HG02870 (cell line): ENCODE measurements at regions not wholly inside any gene's neighbourhood (a gene's known extent, or its start where the extent isn't known, plus 50 kb on each side); places are given as distances from the start of the nearest gene placed in this dataset.

Experiments used
- ATAC-seq: cut with Tn5 transposase; IDR thresholded peaks from one replicate; pipeline ENCODE4 v1.9.1; 2021; ENCODE audit warnings: mild to moderate bottlenecking, moderate library complexity; ENCODE audit not compliant: unreplicated experiment

DNA sequence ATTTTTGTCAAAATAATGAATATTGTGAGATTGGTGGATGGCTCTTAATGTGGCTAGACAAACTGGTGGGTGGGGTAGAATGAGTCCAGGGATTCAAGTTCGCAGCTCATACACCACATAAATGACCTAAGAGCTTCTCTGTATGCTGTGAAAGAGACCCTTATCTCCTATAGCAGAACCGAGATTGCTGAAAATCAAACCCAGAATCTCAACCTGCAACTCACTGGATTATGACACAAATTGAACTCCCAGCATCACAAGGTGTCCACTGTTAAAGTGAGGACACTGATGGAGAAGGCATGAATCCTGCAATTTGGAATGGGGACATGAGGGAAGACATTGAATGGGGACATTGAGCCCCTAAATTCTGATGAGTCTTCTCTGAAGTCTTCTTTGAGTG is 51.3 kb upstream of the CNKSR3 start:
- no peak for ATAC-seq

GRCh38 chr6:154565331-154565730 is 54.8 kb upstream of the CNKSR3 start:
- no peak for ATAC-seq

DNA sequence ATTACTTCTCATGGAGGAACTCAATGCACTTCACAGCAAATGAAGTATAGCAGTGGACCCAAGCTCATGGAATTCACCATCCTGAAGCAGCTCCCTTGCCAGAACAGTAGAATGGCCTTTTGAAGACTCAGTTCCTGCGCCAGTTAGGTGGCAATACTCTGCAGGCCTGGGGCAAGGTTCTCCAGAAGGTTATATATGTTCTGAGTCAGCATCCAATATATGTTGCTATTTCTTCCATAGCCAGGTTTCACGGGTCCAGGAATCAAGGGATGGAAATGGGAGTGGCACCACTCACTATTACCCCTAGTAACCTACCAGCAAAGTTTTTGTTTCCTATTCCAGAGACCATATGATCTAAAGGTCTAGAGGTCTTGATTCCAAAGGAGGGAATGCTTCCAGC is 56.4 kb upstream of the CNKSR3 start:
- no peak for ATAC-seq

- no peak for ATAC-seq
These were observed 57.3 kb upstream of the CNKSR3 start for GRCh38 chr6:154567695-154568220.

DNA sequence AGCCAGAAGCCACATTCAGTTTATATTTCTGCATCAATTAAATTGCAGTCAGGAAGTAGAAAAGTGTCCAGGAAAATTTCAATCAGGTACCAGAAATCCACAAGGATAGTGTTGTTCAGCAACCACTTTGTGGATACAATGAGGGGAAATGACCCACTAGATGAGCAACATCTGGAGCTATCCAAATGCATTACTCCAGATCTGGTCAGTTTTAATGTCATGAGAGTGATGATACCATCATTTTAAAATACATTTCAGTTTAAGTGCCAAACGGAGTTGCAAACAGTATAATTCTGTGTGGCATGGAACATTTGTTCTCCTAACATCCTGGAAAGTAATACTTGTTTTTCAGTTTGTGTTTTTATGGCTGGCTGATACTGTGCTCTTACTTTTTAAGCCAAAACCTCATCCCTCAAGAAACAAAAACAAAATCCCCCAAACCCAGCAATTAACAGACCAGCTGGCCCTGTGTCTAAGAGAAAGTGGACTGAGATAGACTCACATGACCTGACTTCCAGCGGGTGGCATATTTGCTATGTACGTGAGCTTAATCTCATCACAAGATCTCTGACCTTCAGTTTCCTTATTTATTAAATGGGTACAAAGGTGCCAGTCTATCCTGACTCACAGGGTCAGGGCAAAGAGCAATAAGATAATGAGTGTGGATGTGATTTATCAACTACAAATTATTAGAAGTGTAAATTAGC is 58.8 kb upstream of the CNKSR3 start:
- ATAC-seq: no peak

- no peak for ATAC-seq
These were observed 60.0 kb upstream of the CNKSR3 start for GRCh38 chr6:154570505-154570904.

DNA sequence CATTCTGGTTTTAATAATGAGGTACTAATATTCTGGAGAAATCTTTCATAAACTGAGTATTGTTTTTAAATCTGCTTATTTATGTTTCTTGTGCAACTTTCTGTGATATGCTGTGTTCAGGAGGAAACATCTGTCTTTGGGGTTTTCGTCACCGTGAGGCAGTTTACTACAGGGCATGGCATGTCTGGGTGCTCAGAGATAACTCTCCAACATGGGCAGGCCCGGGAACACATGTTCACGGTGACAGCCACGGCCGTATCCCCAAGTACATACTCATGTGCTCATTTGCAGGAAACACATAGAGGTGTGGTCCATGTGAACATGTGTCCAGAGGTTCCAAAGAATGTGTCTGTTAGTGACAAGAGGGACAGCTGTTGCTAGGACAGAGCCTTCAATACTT is 62.1 kb upstream of the CNKSR3 start:
- no peak for ATAC-seq

DNA sequence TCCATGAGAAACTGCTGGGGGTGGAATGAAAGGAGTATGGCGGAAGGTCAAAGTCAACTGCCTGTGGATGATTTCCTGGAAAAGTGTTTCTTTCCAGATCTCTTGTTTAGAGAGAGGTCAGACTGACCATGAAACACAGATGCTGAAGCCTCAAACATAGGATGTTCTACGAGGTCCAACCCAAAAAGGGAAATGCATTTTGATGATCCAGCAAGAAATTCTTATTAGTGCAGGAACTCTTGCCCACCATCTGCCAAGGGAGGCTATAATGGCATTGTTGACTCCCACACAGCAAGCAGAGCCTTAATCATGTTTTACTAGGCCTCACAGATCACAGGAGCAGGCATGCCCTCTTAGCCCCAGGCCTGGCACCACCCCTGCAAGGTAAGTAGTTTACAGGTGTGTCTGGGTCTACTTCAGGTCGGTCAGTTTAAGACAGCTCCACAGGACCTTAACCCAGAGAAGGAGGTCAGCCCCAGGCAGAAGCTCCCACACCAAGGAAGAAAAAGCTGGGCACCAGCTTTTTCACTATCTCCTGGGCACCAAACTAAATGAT is 67.6 kb upstream of the CNKSR3 start:
- ATAC-seq: no peak

DNA sequence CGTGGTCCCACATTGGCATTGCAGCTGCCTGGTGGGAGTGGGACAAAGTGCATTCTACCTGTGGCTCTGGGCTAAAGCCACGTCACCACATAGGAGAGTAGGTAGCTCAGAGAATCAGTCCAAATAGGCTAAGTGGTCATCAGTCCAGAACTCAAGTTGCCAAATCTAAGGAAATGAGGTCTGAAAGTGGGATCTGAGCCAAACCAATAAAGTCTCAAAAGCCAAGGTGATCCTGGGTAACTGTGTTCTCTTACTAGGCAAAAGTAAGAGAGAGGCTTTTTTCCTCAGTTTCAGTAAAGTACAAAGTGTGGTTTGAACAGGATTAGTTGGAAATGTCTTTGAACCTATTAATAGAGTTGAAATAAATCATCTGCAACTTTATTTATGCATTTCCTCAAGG is 68.6 kb upstream of the CNKSR3 start:
- ATAC-seq: no peak

DNA sequence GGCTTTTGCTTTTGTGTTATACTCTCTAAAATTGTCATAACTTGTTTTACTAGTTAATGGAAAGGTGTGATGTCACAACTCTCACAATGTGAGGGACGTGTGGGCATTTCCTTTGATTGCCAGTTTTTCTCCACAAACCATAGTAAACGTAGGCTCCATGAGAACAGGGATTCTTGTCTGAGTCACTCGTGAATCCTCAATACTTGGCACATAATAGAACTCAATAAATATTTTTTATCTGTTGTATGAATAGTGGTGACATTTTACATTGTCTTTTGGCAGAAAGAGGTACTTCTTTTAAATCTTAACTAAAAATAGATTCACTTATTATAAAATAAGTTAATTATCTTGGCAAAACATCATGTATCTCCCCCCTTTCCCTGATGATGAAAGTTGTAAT is 69.0 kb upstream of the CNKSR3 start:
- no peak for ATAC-seq

- no peak for ATAC-seq
These were observed 70.1 kb upstream of the CNKSR3 start for GRCh38 chr6:154580397-154581135.

DNA sequence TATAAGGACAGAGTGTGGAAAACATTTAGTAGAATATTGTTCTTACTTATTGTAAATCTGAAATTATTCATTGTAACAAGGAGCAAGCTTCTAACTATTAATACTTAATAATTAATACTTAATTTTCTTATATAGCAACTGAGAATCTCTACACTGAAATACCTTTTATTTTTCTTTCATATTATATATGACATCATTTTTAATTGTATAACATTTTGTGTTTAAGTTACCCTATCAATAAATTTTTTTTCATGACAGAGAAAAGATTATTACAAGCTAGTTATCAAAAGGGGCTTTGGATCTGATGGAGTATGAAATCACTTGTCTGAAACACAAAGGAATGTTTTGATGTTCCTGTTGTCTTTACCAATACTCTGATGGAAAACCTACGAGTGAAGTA is 72.2 kb upstream of the CNKSR3 start:
- ATAC-seq: no peak

- no peak for ATAC-seq
These were observed 73.2 kb upstream of the CNKSR3 start for GRCh38 chr6:154583546-154584188.

- ATAC-seq: no peak
These were observed 80.3 kb upstream of the CNKSR3 start for GRCh38 chr6:154590756-154591155.

GRCh38 chr6:154591234-154591633 is 80.7 kb upstream of the CNKSR3 start:
- no peak for ATAC-seq

DNA sequence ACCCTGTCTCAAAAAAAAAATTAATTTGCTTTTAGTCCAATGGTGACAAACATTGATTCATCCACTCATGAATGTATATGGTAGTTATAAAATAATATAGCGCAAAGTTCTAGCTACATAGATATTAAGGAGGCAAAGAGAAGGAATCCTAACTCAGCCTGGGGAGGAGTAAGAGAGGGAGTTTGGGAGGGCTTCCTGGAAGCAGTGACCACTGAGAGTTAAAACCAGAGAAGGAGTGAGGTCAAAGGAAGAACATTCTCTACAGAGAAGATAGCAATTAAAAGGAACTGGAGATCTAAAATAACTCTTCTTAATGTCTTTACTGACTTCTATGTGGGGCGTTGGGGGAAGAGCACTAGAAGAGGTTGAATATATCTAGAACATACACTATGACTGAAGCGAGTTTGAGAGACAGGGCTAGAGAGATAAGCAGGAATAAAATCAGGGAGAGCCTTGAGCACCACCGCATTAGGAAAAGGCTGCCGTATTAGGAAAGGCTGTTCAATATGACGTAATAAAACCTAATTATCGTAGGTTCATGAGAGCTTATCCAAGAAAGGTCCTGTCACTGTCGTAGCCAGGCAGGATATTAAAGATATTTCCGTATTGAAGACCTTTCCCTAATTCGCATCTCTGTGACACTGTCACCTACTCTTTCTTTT is 81.8 kb upstream of the CNKSR3 start:
- no peak for ATAC-seq

DNA sequence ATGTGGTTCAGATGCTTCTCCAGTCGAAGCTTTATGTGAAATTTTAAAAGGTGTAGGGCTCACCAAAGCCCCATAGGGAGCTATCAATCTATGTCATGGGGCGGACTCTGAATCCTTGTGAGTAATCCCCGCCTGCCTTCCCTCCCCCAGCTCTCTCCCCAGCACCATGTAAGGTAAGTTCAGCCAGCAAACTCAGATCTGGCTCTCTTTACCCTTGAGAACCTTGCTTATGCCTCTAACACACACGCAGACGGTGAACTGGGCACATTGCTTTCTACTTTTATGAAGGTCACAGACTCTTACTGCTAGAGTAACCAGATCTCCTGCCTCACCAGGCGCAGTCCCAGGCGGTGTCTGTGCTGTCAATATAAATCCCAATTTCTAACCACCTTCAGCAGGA is 82.6 kb upstream of the CNKSR3 start:
- no peak for ATAC-seq

DNA sequence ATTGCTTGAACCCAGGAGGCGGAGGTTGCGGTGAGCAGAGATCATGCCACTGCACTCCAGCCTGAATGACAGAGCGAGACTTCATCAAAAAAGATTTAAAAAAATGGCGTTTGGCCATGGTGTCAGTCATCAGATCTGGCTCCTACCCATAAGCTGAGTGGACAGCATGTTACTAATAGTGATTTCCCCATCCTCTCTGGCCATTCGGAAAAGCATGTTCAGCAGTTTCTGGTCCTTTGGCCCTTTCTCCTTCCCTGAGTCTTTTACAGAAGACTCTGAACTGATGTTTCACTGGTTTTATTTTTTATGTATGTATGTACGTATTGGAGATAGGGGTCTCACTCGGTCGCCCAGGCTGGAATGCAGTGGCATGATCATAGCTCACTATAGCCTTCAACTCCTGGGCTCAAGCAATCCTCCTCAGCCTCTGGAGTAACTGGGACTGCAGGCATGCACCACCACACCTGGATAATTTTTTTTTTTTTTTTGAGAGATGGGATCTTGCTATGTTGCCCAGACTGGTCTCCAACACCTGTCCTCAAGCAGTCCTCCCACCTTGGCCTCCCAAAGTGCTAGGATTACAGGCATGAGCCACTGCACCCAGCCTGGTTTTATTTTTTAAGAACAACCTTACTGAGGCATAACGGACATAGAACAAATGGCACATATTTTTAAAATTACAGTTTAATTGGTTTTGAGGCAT is 84.2 kb upstream of the CNKSR3 start:
- no peak for ATAC-seq

DNA sequence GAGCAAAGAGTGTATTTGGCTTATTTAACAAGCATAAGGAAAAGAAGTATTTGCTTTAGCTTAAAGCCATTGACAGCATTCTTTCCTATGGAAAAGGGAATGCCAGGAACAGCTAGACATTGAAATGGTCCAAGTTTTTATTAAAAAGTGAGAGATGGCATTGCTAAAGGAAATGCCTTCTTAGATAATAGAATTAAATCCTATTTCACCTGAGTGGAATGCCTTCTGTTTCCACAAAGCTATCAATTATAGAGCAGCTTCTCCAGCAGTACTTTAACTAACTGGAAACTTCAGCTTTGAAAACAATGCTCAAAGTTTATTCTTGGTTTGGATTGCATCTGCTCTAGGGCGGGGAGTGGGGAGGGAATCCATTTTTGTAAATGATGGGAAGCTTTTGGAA is 85.1 kb upstream of the CNKSR3 start:
- ATAC-seq: no peak

DNA sequence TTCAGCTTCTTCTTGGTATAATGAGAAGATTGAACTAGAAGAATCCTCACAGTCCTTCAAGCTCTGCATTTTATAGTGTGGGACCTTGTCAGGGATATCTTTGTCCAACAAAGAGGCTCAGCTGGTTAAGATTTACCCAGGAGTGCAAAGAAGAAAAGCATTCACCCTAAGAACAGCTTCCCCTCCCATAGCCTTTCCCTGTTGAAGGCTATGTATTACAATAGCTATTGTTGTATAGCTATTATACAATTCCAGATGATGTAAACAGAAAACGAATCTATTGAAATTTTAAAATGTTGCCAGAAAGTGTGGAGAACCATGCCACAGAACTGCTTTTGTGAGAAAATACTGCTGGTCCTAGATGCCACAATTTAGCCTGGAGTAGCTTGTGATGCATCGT is 85.5 kb upstream of the CNKSR3 start:
- ATAC-seq: no peak

GRCh38 chr6:154596701-154597100 is 86.2 kb upstream of the CNKSR3 start:
- ATAC-seq: no peak
